H1 (cell line): ENCODE measurements at regions not wholly inside any gene's neighbourhood (a gene's known extent, or its start where the extent isn't known, plus 50 kb on each side); places are given as distances from the start of the nearest gene placed in this dataset.

Experiments
- CEBPB ChIP-seq: IDR thresholded peaks from 2 replicates; pipeline ENCODE4 v1.6.1; 2012; ENCODE audit warnings: low read depth, low read length
- EZH2 ChIP-seq: fragments of 200-600 bp; sonication (generic); IDR thresholded peaks from 2 replicates; pipeline ENCODE4 v1.7.1; 2012; ENCODE audit warnings: low read depth, mild to moderate bottlenecking, moderate library complexity, low read length, inconsistent platforms; ENCODE audit not compliant: severe bottlenecking
- HDAC2 ChIP-seq, 2 experiments: fragments of 300-600 bp in 1 of 2; sonication (generic) in 1 of 2; IDR thresholded peaks; 2 replicates each; pipeline ENCODE4 v1.6.1; 2011 to 2012; ENCODE audit warnings: low read depth in 2 of 2, low read length in 2 of 2, mild to moderate bottlenecking in 2 of 2, moderate library complexity in 2 of 2, borderline replicate concordance in 1 of 2, inconsistent platforms in 1 of 2
- SIRT6 ChIP-seq: IDR thresholded peaks from one replicate; pipeline ENCODE4 v1.7.1; 2012; ENCODE audit warnings: low read length, inconsistent platforms

DNA sequence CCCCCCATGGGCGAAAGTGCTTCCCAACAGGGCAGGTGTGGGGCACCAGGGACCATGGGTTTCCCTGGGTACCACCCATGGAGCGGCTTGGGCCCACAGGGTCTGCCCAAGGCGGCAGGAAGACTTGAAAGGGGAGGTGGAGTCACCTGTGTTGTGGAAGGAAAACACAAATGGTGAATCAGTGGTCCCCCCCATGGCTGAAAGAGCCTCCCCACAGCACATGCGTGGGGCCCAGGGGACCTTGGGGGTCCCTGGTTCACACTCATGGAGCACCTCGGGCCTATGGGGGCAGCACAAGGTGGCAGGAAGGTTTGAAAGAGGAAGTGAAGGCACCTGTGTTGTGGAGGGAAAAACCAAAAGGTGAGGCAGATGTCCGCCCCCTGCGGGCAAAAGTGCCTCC lies 581.9 kb downstream of the ALG10 start (continued):
- no peak for TF ChIP-seq HDAC2 (IDR thresholded peaks at IDR 0.05; ENCODE audit: borderline replicate concordance in 1 of 2, low read depth in 2 of 2, low read length in 2 of 2)
- no peak for TF ChIP-seq CEBPB
- TF ChIP-seq SIRT6, result no peak
- no peak for TF ChIP-seq EZH2
